CD4-positive, CD25-positive, alpha-beta regulatory T cell (primary cell): ENCODE measurements at regions not wholly inside any gene's neighbourhood (a gene's known extent, or its start where the extent isn't known, plus 50 kb on each side); places are given as distances from the start of the nearest gene placed in this dataset.

Source experiments
- ATAC-seq, 2 donors: fragments of 150-1000 bp; cut with Tn5 transposase; one replicate each; pipeline ENCODE4 v1.10.0; 2021; ENCODE audit warnings: low read depth in 2 of 2, moderate number of reproducible peaks in 2 of 2, moderate library complexity in 1 of 2
- DNase-seq, 3 donors: peaks; one replicate each; pipeline versions ENCODE4 v3.0.0 to v3.0.0-alpha.2; 2012 to 2022; ENCODE audit warnings: mixed read lengths in 1 of 3
- H3K27ac ChIP-seq: one replicate; pipeline ENCODE4 v1.7.0; 2013; ENCODE audit warnings: mild to moderate bottlenecking, low read length; ENCODE audit not compliant: insufficient read depth, poor library complexity, severe bottlenecking
- H3K27me3 ChIP-seq: one replicate; pipeline ENCODE4 v1.7.0; 2013; ENCODE audit warnings: low read length; ENCODE audit not compliant: control insufficient read depth, insufficient read depth
- H3K36me3 ChIP-seq: one replicate; pipeline ENCODE4 v1.7.0; 2013; ENCODE audit warnings: mild to moderate bottlenecking, low read length, moderate library complexity; ENCODE audit not compliant: control insufficient read depth, insufficient read depth
- H3K4me1 ChIP-seq: 2 replicates; pipeline ENCODE4 v1.7.0; 2013; ENCODE audit warnings: mild to moderate bottlenecking, low read length; ENCODE audit not compliant: insufficient read depth, control insufficient read depth, poor library complexity, severe bottlenecking
- H3K4me3 ChIP-seq: one replicate; pipeline ENCODE4 v1.7.0; 2013; ENCODE audit warnings: low read depth, mild to moderate bottlenecking, low read length, moderate library complexity
- H3K9me3 ChIP-seq, 2 experiments: 1 replicate in 1 of 2; 2 replicates in 1 of 2; pipeline ENCODE4 v1.7.0; 2013; ENCODE audit warnings: low read length in 2 of 2, mild to moderate bottlenecking in 1 of 2, moderate library complexity in 1 of 2; ENCODE audit not compliant: control insufficient read depth in 2 of 2
- H3K27ac Mint-ChIP-seq, 3 donors: one replicate each; pipeline ENCODE4 v1.8.0; 2020 to 2022; ENCODE audit warnings: mild to moderate bottlenecking in 3 of 3, mixed read lengths in 3 of 3, moderate library complexity in 2 of 3
- H3K27me3 Mint-ChIP-seq: one replicate; pipeline ENCODE4 v1.8.0; 2022; ENCODE audit warnings: mild to moderate bottlenecking, mixed read lengths
- H3K36me3 Mint-ChIP-seq: one replicate; pipeline ENCODE4 v1.8.0; 2020; ENCODE audit warnings: mixed read lengths
- H3K4me1 Mint-ChIP-seq, 4 donors: one replicate each; pipeline ENCODE4 v1.8.0; 2020 to 2022; ENCODE audit warnings: mixed read lengths in 4 of 4, mild to moderate bottlenecking in 1 of 4
- H3K4me3 Mint-ChIP-seq, 4 donors: one replicate each; pipeline ENCODE4 v1.8.0; 2020 to 2022; ENCODE audit warnings: mild to moderate bottlenecking in 4 of 4, mixed read lengths in 4 of 4, moderate library complexity in 3 of 4
- H3K9me3 Mint-ChIP-seq, 7 donors: one replicate each; pipeline ENCODE4 v1.8.0; 2020 to 2022; ENCODE audit warnings: mixed read lengths in 7 of 7, mild to moderate bottlenecking in 3 of 7, moderate library complexity in 2 of 7

DNA sequence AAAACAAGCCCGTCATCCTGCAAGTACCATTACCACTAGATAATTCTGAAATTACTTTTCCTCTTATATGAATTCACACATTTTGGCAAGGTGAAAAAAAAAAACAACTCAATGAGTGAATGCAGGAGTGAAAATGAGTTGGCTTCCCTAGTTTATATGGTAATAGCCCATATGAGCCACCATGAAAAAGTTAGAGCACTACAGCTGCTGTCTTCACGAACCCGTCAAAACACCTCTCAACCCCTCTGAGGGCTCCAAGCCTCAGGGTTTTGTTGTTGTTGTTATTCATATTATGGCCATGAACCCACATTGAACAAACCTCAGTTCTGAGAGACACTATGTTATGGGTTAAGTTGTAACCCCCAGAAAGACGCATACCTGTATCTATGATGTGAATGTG is 289.9 kb upstream of the CAND1 start:
- H3K27me3 Mint-ChIP-seq = peaks cover 19% of the 10 kb centered on the region
- no peaks in the 10 kb centered on the region for H3K4me1 Mint-ChIP-seq
- H3K27me3 ChIP-seq = peaks cover 3% of the 10 kb centered on the region
- no peaks in the 10 kb centered on the region for H3K4me1 ChIP-seq
- no peak for DNase-seq
- no peak overlapping the region for H3K4me3 Mint-ChIP-seq
- H3K9me3 Mint-ChIP-seq = peaks cover 0 to 3% (median 0%) of the 10 kb centered on the region in 7 donors
- no peaks in the 10 kb centered on the region for H3K9me3 ChIP-seq
- H3K4me3 ChIP-seq = no peak overlapping the region
- no peak overlapping the region for H3K27ac ChIP-seq
- no peak overlapping the region for H3K27ac Mint-ChIP-seq
- H3K36me3 ChIP-seq = no peaks in the 10 kb centered on the region
- ATAC-seq = no peak
- H3K36me3 Mint-ChIP-seq = no peaks in the 10 kb centered on the region

DNA sequence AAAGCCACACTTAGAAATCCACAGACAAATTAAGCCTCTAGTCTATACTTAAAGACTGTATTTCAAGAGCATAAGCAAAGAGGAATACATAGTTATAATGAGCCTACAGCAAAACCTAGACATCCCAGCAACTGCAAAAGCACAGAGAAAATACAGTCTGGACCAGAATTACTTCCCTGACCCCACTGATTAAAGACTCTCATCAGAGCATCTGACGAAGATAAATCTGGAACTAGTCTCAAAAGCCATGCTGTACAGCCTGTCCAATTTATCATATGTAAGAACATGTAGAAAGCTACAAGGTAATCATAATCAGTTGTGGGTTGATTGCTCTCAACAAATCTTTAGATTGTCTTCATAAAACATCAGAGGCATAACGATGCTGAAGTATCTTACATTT is 285.1 kb upstream of the CAND1 start:
- Histone ChIP-seq H3K27ac (no peak overlapping the region), H3K4me3 (no peak overlapping the region), H3K9me3 (no peaks in the 10 kb centered on the region), H3K4me1 (no peaks in the 10 kb centered on the region), H3K27me3 (no peaks in the 10 kb centered on the region), H3K36me3 (no peaks in the 10 kb centered on the region)
- Mint-ChIP-seq H3K27me3 (peaks cover 13% of the 10 kb centered on the region), H3K9me3 (peaks cover 0 to 4% (median 1%) of the 10 kb centered on the region in 7 donors), H3K4me3 (no peak overlapping the region), H3K27ac (no peak overlapping the region), H3K36me3 (no peaks in the 10 kb centered on the region), H3K4me1 (no peaks in the 10 kb centered on the region)
- DNase-seq (no peak), ATAC-seq (no peak)

DNA sequence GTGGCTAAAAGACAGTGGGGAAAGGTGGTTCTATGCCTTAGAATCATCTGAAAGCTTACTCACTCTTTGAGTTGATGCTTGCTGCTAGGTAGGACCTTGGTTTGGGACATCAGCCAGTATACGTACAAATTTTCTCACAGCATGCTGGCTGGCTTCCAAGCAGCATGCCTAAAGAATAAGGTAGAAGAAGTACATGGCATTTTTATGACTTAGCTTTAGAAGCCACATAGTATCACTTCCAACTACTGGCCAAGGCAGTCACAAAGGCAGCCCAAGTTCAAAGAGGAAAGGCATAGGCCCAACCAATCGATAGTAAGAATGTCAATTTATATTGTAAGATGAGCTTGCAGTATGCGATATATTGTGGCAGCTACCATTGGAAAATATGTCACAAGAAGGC is 284.2 kb upstream of the CAND1 start:
- Histone ChIP-seq H3K27ac (no peak overlapping the region), H3K36me3 (no peaks in the 10 kb centered on the region), H3K4me3 (no peak overlapping the region), H3K27me3 (no peaks in the 10 kb centered on the region), H3K9me3 (no peaks in the 10 kb centered on the region), H3K4me1 (no peaks in the 10 kb centered on the region)
- no peak for DNase-seq
- Mint-ChIP-seq H3K9me3 (peaks cover 0 to 7% (median 1%) of the 10 kb centered on the region in 7 donors), H3K27ac (no peak overlapping the region), H3K36me3 (no peaks in the 10 kb centered on the region), H3K27me3 (peaks cover 21% of the 10 kb centered on the region), H3K4me3 (no peak overlapping the region), H3K4me1 (no peaks in the 10 kb centered on the region)
- no peak for ATAC-seq

DNA sequence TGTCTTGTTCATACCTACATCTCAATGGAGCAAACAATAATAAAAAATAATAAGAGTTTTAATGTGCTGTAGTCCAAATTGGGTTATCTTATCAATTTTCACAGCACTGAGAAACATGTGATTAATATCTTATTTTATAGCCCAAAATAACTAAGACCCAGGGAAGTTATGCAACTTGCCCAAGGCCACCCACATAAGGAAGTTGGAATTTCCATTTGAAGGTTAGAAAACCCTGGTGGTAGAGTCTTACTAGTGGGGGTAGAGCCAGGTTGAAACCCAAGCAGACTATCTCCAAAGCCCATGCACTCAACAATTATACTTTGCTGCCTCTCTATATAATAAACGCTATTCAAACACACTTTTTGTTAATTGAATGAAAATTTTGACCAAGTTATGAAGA is 270.0 kb upstream of the CAND1 start:
- H3K4me1 Mint-ChIP-seq = no peaks in the 10 kb centered on the region
- H3K9me3 ChIP-seq = no peaks in the 10 kb centered on the region
- no peak overlapping the region for H3K27ac ChIP-seq
- no peaks in the 10 kb centered on the region for H3K27me3 Mint-ChIP-seq
- peaks cover 0 to 8% (median 0%) of the 10 kb centered on the region in 7 donors for H3K9me3 Mint-ChIP-seq
- DNase-seq (no peak), ATAC-seq (no peak)
- no peak overlapping the region for H3K4me3 Mint-ChIP-seq
- H3K27me3 ChIP-seq = no peaks in the 10 kb centered on the region
- H3K36me3 Mint-ChIP-seq = no peaks in the 10 kb centered on the region
- H3K4me1 ChIP-seq = no peaks in the 10 kb centered on the region
- no peak overlapping the region for H3K4me3 ChIP-seq
- no peak overlapping the region for H3K27ac Mint-ChIP-seq
- no peaks in the 10 kb centered on the region for H3K36me3 ChIP-seq

DNA sequence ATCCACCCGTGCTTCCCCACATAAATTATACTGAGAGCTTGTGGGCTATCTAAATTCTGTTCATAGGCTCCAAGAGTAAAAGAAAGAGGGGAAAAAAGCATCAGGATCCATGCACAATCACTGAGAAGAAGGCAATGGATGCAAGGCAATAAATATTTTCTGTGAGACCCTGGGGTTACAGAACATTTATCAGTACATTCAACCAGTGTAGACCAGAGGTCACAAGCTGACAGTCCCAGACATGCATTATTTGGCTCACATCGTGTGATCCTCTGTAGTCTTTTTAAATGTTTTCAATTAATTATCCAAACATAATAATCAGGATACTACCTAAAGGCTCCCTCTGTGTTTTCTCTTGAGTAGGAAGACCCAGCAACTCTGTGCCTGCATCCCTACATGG is 267.9 kb upstream of the CAND1 start:
- no peak overlapping the region for H3K27ac Mint-ChIP-seq
- H3K4me1 Mint-ChIP-seq = no peaks in the 10 kb centered on the region
- DNase-seq (no peak), ATAC-seq (no peak)
- Histone ChIP-seq H3K27ac (no peak overlapping the region), H3K36me3 (no peaks in the 10 kb centered on the region), H3K9me3 (no peaks in the 10 kb centered on the region), H3K4me3 (no peak overlapping the region), H3K4me1 (no peaks in the 10 kb centered on the region), H3K27me3 (no peaks in the 10 kb centered on the region)
- peaks cover 0 to 8% (median 0%) of the 10 kb centered on the region in 7 donors for H3K9me3 Mint-ChIP-seq
- no peak overlapping the region for H3K4me3 Mint-ChIP-seq
- no peaks in the 10 kb centered on the region for H3K27me3 Mint-ChIP-seq
- no peaks in the 10 kb centered on the region for H3K36me3 Mint-ChIP-seq

DNA sequence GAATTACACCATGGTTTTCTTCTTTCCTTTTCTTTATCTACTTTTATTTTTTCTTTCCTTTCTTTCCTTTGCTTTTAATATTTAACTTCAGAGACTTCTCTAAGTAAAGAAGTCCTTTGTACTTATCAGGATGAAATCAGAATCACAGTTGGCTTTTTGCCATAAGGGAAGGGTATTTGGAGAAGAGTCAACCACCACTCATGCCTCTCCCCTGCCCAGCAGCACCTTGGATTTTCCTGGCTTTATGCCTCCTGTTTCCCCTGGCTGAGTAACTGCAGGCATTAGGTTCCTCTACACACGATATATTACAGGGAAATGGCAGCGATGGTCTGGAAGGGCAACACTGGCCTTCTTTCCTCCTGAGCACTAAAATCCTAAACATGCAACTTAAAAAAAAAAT is 266.4 kb upstream of the CAND1 start:
- ATAC-seq (no peak), DNase-seq (no peak)
- H3K36me3 ChIP-seq = no peaks in the 10 kb centered on the region
- no peaks in the 10 kb centered on the region for H3K36me3 Mint-ChIP-seq
- no peak overlapping the region for H3K27ac Mint-ChIP-seq
- H3K4me1 Mint-ChIP-seq = no peaks in the 10 kb centered on the region
- H3K4me1 ChIP-seq = no peaks in the 10 kb centered on the region
- H3K4me3 Mint-ChIP-seq = no peak overlapping the region
- H3K4me3 ChIP-seq = no peak overlapping the region
- peaks cover 0 to 3% (median 0%) of the 10 kb centered on the region in 7 donors for H3K9me3 Mint-ChIP-seq
- no peaks in the 10 kb centered on the region for H3K27me3 Mint-ChIP-seq
- no peaks in the 10 kb centered on the region for H3K9me3 ChIP-seq
- no peaks in the 10 kb centered on the region for H3K27me3 ChIP-seq
- H3K27ac ChIP-seq = no peak overlapping the region

DNA sequence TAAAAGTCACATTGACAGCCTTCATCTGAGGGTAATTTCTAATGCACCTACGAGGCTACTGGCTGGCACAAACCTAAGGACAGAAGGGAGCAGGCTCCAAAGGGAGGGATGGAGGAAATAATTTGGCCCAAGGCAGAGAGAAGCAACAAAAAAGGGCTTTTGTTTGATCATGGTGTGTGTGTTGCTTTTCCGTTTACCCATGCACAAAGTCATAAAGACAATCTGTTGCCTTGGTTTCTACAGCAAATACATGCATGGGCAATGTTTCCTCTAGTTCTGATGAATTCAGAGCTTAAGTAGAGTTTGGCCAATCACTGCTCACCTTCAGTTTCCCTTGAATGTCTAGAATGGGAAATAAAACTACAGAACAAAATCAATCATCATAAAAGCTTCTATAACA is 262.5 kb upstream of the CAND1 start:
- no peak overlapping the region for H3K4me3 Mint-ChIP-seq
- H3K27me3 Mint-ChIP-seq = peaks cover 4% of the 10 kb centered on the region
- no peak overlapping the region for H3K4me3 ChIP-seq
- H3K36me3 Mint-ChIP-seq = no peaks in the 10 kb centered on the region
- no peaks in the 10 kb centered on the region for H3K4me1 Mint-ChIP-seq
- H3K4me1 ChIP-seq = no peaks in the 10 kb centered on the region
- DNase-seq (no peak), ATAC-seq (no peak)
- H3K27me3 ChIP-seq = no peaks in the 10 kb centered on the region
- no peaks in the 10 kb centered on the region for H3K36me3 ChIP-seq
- no peaks in the 10 kb centered on the region for H3K9me3 ChIP-seq
- H3K27ac Mint-ChIP-seq = no peak overlapping the region
- no peak overlapping the region for H3K27ac ChIP-seq
- no peaks in the 10 kb centered on the region for H3K9me3 Mint-ChIP-seq

DNA sequence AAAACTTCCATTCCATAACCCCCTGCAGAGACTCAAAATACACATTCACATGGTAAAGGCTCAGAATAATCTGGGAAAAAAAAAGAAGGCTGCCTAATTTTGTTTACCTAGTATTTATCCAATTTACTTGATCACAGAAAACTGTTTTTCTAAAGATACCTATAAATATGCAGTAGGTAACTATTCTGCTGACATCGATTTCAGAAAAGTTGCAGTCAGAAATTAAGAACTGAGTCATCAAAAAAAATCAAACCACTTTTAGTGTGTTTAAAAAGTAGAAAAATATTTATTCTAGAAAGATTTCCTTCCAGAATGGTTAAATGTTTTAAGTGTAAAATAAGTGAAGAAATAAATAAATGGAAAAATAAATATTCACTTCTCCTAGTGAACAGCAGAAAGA is 254.5 kb upstream of the CAND1 start:
- Histone ChIP-seq H3K36me3 (no peaks in the 10 kb centered on the region), H3K27me3 (no peaks in the 10 kb centered on the region), H3K27ac (no peak overlapping the region), H3K9me3 (no peaks in the 10 kb centered on the region), H3K4me1 (no peaks in the 10 kb centered on the region), H3K4me3 (no peak overlapping the region)
- Mint-ChIP-seq H3K36me3 (no peaks in the 10 kb centered on the region), H3K4me1 (no peaks in the 10 kb centered on the region), H3K27ac (no peak overlapping the region), H3K27me3 (peaks cover 23% of the 10 kb centered on the region), H3K4me3 (no peak overlapping the region), H3K9me3 (no peaks in the 10 kb centered on the region)
- ATAC-seq = no peak
- no peak for DNase-seq
